ENCODE measurements at regions not wholly inside any gene's neighbourhood (a gene's known extent, or its start where the extent isn't known, plus 50 kb on each side); places are given as distances from the start of the nearest gene placed in this dataset.
"Not testable (repeated sequence)": the region's sequence is repeated elsewhere in the genome, so short reads cannot be mapped to it uniquely, and the experiment has no call there.

GRCh38 chr7:16945372-16945771 lies 63.6 kb upstream of the AGR3 start:
- H3K36me3 Mint-ChIP-seq (ENCODE audit: insufficient read depth in 1 of 3, low read depth in 3 of 3) = peaks cover 24 to 55% (median 32%) of the 10 kb centered on the region in 3 experiments
- WGBS (ENCODE audit: extremely low coverage, insufficient read length, low lambda C conversion rate) = no CpG with 5 or more reads among the region's 5 CpGs
- H3K27me3 Mint-ChIP-seq (ENCODE audit: low read depth) = no peaks in the 10 kb centered on the region
- Histone ChIP-seq H3K4me1 (ENCODE audit: insufficient read depth, low read length) (no peaks in the 10 kb centered on the region), H2AK5ac (ENCODE audit: insufficient read length, low read length) (no peak overlapping the region), H2BK12ac (ENCODE audit: insufficient read length, low read depth, low read length) (no peak overlapping the region), H4K5ac (ENCODE audit: insufficient read length, low read depth, low read length) (no peak overlapping the region), H3K9ac (ENCODE audit: extremely low read depth, insufficient read length, low read length) (no peak overlapping the region), H4K8ac (replicated peaks; ENCODE audit: insufficient read length, low read depth, low read length) (no peak overlapping the region), H3K4ac (ENCODE audit: low read depth, low read length) (no peak overlapping the region), H2BK5ac (ENCODE audit: insufficient read length, low read length) (no peak overlapping the region), H4K91ac (ENCODE audit: insufficient read length, low read depth, low read length) (no peak overlapping the region), H3K79me2 (ENCODE audit: insufficient read depth, low read length) (no peaks in the 10 kb centered on the region), H2BK15ac (ENCODE audit: low read depth, low read length) (no peak overlapping the region), H3K4me2 (ENCODE audit: insufficient read depth, insufficient read length, low read length) (no peak overlapping the region), H3K14ac (ENCODE audit: insufficient read depth, low read length) (no peak overlapping the region), H3K18ac (ENCODE audit: insufficient read length, low read depth, low read length) (no peak overlapping the region), H2BK20ac (ENCODE audit: low read depth, low read length, poor library complexity, severe bottlenecking) (no peak overlapping the region), H3K23ac (ENCODE audit: insufficient read length, low read depth, low read length) (no peak overlapping the region), H3K27me3 (ENCODE audit: insufficient read depth, low read length) (no peaks in the 10 kb centered on the region), H3K27ac (ENCODE audit: insufficient read length, low read depth, low read length) (no peak overlapping the region), H3K56ac (ENCODE audit: insufficient read length, low read depth, low read length) (no peak overlapping the region), H3K23me2 (ENCODE audit: insufficient read length, low read depth, low read length, poor library complexity, severe bottlenecking) (no peaks in the 10 kb centered on the region), H3K79me1 (ENCODE audit: insufficient read depth, low read depth, low read length, poor library complexity, severe bottlenecking) (no peaks in the 10 kb centered on the region), H2BK120ac (ENCODE audit: low read depth, low read length, poor library complexity, severe bottlenecking) (no peak overlapping the region), H3K9me3 (ENCODE audit: control insufficient read depth, low read depth, low read length) (peaks cover 12% of the 10 kb centered on the region), H3T11ph (ENCODE audit: low read length) (no peak overlapping the region), H2AFZ (ENCODE audit: low read length) (no peak overlapping the region), H4K20me1 (ENCODE audit: control insufficient read depth, insufficient read depth, insufficient read length) (no peaks in the 10 kb centered on the region)
- no peak overlapping the region for H3K4me3 Mint-ChIP-seq
- H3K9me3 Mint-ChIP-seq = peaks cover 52 to 61% of the 10 kb centered on the region in 2 experiments
- H3K27ac Mint-ChIP-seq = no peak overlapping the region
- TF ChIP-seq CTCF (conservative IDR thresholded peaks at IDR 0.05) = no peak
- no peak for DNase-seq
- no peaks in the 10 kb centered on the region for H3K4me1 Mint-ChIP-seq

GRCh38 chr7:16948110-16948509 lies 66.3 kb upstream of the AGR3 start:
- H3K4ac ChIP-seq (ENCODE audit: low read depth, low read length); H3K9me3 ChIP-seq (ENCODE audit: control insufficient read depth, low read depth, low read length); H3K23me2 ChIP-seq (ENCODE audit: insufficient read length, low read depth, low read length, poor library complexity, severe bottlenecking); H3K79me2 ChIP-seq (ENCODE audit: insufficient read depth, low read length); H3K23ac ChIP-seq (ENCODE audit: insufficient read length, low read depth, low read length); H3K27ac ChIP-seq (ENCODE audit: insufficient read length, low read depth, low read length); H2AFZ ChIP-seq (ENCODE audit: low read length); H2BK5ac ChIP-seq (ENCODE audit: insufficient read length, low read length); H3K18ac ChIP-seq (ENCODE audit: insufficient read length, low read depth, low read length); H4K5ac ChIP-seq (ENCODE audit: insufficient read length, low read depth, low read length); H3K56ac ChIP-seq (ENCODE audit: insufficient read length, low read depth, low read length); H3K27me3 ChIP-seq (ENCODE audit: insufficient read depth, low read length); H3K27ac Mint-ChIP-seq; H4K20me1 ChIP-seq (ENCODE audit: control insufficient read depth, insufficient read depth, insufficient read length); H2BK20ac ChIP-seq (ENCODE audit: low read depth, low read length, poor library complexity, severe bottlenecking); DNase-seq; H3K4me2 ChIP-seq (ENCODE audit: insufficient read depth, insufficient read length, low read length); H2BK120ac ChIP-seq (ENCODE audit: low read depth, low read length, poor library complexity, severe bottlenecking); H3K4me1 ChIP-seq (ENCODE audit: insufficient read depth, low read length); H2BK12ac ChIP-seq (ENCODE audit: insufficient read length, low read depth, low read length); H2AK5ac ChIP-seq (ENCODE audit: insufficient read length, low read length); H3K14ac ChIP-seq (ENCODE audit: insufficient read depth, low read length); H3K79me1 ChIP-seq (ENCODE audit: insufficient read depth, low read depth, low read length, poor library complexity, severe bottlenecking); H3K27me3 Mint-ChIP-seq (ENCODE audit: low read depth); H3K4me1 Mint-ChIP-seq; H3T11ph ChIP-seq (ENCODE audit: low read length); H2BK15ac ChIP-seq (ENCODE audit: low read depth, low read length); H4K91ac ChIP-seq (ENCODE audit: insufficient read length, low read depth, low read length); H3K4me3 Mint-ChIP-seq; H4K8ac ChIP-seq (replicated peaks; ENCODE audit: insufficient read length, low read depth, low read length); H3K9ac ChIP-seq (ENCODE audit: extremely low read depth, insufficient read length, low read length): not testable (repeated sequence)
- Mint-ChIP-seq H3K36me3 (ENCODE audit: insufficient read depth in 1 of 3, low read depth in 3 of 3) (peaks cover 22 to 43% (median 28%) of the 10 kb centered on the region in 3 experiments), H3K9me3 (peaks cover 43 to 49% of the 10 kb centered on the region in 2 experiments)
- no CpG with 5 or more reads among the region's 4 CpGs for WGBS (ENCODE audit: extremely low coverage, insufficient read length, low lambda C conversion rate)
